ENCODE measurements at regions not wholly inside any gene's neighbourhood (a gene's known extent, or its start where the extent isn't known, plus 50 kb on each side); places are given as distances from the start of the nearest gene placed in this dataset.
"Not testable (repeated sequence)": the region's sequence is repeated elsewhere in the genome, so short reads cannot be mapped to it uniquely, and the experiment has no call there.

DNA sequence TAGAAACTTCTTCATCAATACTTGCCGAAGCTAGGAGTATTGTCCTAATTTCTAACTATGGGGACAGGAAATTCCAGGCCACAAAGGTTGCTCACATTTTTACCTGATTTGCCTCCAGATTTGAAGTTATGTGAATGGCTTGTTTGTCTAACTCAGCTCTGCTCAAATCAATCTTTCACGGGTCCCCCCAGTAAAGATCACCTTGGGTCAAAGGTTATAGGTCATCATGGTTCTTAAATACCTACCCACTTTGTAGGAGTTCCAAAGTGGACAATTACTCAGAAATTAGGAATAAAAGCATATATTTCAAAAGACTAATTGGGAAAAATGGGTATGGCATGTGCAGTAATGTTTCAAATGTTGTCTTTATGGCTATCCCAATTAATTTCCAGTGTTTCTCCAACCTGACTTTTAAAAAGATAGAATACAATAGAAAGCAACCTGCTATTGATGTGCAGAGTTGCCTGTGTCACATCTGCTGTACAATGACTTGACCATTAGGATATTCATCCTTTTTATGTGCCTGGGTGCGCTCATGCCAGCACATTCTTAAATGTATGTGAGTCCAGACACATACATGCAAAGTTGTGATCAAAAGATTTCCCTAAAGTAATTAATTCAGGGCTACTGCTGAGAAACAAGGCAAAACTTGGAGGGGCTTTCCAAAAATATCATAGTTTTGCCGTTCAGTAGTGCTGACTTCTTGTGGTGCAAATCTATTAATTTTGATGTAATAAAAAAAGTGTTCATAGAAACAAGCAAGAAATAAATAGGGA is 126.1 kb downstream of the MYCN start:
- Mint-ChIP-seq H3K36me3 (ENCODE audit: low read depth) (no peaks in the 10 kb centered on the region), H3K9me3 (peaks cover 22% of the 10 kb centered on the region), H3K27me3 (ENCODE audit: low read depth) (no peaks in the 10 kb centered on the region), H3K27ac (no peak overlapping the region), H3K4me1 (ENCODE audit: low read depth) (no peaks in the 10 kb centered on the region), H3K4me3 (ENCODE audit: low read depth) (no peak overlapping the region)
- DNase-seq (ENCODE audit: low spot score): no peak
- intact Hi-C loops (cut with micrococcal nuclease): no loop called here

DNA sequence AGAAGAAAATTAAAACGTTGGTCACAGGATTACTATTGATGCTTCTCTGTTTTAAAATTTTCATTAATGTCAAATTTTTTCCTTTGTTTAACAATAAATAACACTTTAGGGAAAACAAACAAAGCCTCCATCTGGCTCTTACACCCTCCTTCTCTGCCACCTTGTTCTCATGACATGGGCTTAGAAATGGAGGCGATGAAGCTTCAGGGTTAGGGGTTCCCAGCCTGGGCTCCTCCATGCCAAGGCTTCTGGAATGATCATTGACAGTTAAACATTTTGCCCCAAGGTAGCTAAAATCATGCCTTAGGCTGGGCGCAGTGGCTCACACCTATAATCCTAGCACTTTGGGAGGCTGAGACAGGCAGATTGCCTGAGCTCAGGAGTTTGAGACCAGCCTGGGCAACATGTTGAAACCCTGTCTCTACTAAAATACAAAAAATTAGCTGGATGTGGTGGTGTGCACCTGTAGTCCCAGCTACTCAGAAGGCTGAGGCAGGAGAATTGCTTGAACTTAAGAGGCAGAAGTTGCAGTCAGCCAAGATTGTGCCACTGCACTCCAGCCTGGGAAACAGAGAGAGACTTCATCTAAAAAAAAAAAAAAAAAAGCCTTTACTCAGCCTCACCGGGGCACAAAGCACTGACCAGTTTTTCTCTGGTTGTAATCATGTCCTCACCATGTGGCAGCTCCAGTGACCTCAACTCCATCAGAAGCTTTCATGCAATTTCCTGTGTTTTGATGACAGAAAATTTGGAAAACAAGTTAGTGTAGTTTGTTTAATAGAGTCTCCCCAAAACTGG is 125.1 kb downstream of the MYCN start:
- H3K36me3 Mint-ChIP-seq (ENCODE audit: low read depth); H3K27ac Mint-ChIP-seq; DNase-seq (ENCODE audit: low spot score); H3K4me1 Mint-ChIP-seq (ENCODE audit: low read depth); H3K4me3 Mint-ChIP-seq (ENCODE audit: low read depth); intact Hi-C loops (cut with micrococcal nuclease); H3K27me3 Mint-ChIP-seq (ENCODE audit: low read depth): not testable (repeated sequence)
- peaks cover 22% of the 10 kb centered on the region for H3K9me3 Mint-ChIP-seq

DNA sequence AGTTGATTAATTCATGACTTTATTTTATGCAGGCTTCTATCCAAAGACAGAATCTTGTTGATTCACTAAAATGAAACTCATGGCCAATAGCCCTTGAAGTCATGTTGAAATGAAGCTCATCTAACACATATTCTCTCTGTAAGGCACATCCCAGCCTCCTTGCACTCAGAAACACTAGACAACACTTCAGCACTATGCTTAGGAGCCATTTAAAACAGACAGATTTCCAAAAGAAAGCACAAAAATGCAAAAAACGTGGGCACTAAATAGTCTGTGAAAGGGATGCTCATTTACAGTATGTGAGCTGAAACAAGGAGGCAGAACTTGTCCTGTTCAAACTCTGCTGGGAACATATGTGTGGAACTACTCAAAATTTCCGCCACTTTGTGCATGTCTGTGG is 124.4 kb downstream of the MYCN start:
- Mint-ChIP-seq H3K36me3 (ENCODE audit: low read depth) (no peaks in the 10 kb centered on the region), H3K9me3 (peaks cover 22% of the 10 kb centered on the region), H3K4me1 (ENCODE audit: low read depth) (no peaks in the 10 kb centered on the region), H3K27ac (no peak overlapping the region), H3K27me3 (ENCODE audit: low read depth) (no peaks in the 10 kb centered on the region), H3K4me3 (ENCODE audit: low read depth) (no peak overlapping the region)
- intact Hi-C loops (cut with micrococcal nuclease): no loop called here
- no peak for DNase-seq (ENCODE audit: low spot score)

DNA sequence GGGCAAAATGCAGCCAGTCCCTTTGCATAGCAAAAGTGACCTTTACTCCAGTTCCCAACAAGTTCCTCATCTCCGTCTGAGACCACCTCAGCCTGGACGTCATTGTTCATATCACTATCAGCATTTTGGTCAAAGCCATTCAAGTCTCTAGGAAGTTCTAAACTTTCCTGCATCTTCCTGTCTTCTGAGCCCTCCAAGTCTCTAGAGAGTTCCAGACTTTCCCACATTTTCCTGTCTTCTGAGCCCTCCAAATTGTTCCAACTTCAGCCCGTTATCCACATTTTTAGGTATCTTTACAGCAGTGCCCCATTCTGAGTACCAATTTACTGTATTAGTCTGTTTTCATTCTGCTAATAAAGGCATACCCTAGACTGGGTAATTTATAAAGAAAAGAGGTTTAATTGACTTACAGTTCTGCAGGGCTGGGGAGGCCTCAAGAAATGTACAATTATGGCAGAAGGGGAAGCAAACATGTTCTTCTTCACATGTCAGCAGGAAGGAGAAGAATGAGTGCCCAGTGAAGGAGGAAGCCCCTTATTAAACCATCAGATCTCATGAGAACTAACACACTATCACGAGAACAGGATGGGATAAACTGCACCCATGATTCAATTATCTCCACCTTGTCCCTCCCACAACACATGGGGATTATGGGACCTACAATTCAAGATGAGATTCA is 123.7 kb downstream of the MYCN start:
- Mint-ChIP-seq H3K36me3 (ENCODE audit: low read depth) (no peaks in the 10 kb centered on the region), H3K9me3 (peaks cover 22% of the 10 kb centered on the region), H3K27ac (no peak overlapping the region), H3K4me3 (ENCODE audit: low read depth) (no peak overlapping the region), H3K27me3 (ENCODE audit: low read depth) (no peaks in the 10 kb centered on the region), H3K4me1 (ENCODE audit: low read depth) (no peaks in the 10 kb centered on the region)
- intact Hi-C loops (cut with micrococcal nuclease): no loop called here
- no peak for DNase-seq (ENCODE audit: low spot score)

DNA sequence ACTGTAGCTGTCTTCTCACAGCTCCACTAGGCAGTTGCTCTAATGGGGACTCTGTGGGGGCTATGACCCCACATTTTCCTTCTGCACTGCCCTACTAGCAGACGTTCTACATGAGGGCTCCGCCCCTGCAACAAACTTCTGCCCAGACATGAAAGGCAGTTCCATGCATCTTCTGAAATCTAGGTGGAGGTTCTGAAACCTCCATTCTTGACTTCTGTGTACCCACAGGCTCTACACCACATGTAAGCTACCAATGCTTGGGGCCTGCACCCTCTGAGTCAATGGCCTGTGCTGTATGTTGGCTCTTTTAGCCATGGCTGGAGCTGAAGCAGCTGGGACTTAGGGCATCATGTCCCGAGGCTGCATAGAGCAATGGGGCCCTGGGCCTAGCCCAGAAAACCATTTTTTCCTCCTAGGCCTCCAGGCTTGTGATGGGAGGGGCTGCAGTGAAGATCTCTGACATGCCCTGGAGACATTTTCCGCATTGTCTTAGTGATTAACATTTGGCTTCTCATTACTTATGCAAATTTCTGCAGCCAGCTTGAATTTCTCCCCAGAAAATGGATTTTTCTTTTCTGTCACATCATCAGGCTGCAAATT is 123.0 kb downstream of the MYCN start:
- Mint-ChIP-seq H3K27me3 (ENCODE audit: low read depth) (no peaks in the 10 kb centered on the region), H3K4me3 (ENCODE audit: low read depth) (no peak overlapping the region), H3K9me3 (peaks cover 22% of the 10 kb centered on the region), H3K36me3 (ENCODE audit: low read depth) (no peaks in the 10 kb centered on the region), H3K4me1 (ENCODE audit: low read depth) (no peaks in the 10 kb centered on the region), H3K27ac (no peak overlapping the region)
- DNase-seq (ENCODE audit: low spot score): no peak
- intact Hi-C loops (cut with micrococcal nuclease): no loop called here

DNA sequence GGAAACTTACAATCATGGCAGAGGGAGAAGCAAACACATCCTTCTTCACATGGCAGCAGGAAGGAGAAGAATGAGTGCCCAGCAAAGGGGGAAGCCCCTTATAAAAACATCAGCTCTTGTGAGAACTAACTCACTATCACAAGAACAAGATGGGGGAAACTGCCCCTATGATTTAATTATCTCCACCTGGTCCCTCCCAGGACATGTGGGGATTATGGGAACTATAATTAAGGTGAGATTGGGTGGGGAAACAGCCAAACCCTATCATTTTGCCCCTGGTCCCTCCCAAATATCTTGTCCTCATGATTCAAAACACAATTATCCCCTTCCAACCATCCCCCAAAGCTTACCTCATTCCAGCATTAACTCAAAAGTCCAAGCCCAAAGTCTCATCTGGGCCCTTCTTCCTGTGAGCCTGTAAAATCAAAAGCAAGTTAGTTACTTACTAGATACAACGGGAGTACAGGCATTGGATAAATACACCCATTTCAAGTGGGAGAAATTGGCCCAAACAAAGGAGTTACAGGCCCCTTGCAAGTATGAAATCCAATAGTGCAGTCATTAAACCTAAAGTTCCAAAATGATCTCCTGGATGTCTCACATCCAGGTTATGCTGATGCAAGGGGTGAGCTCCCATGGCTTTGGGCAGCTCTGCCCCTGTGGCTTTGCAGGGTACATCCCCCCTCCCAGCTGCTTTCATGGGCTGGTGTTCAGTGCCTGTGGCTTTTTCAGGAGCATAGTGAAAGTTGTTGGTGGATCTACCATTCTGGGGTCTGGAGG is 122.3 kb downstream of the MYCN start:
- intact Hi-C loops (cut with micrococcal nuclease): no loop called here
- no peak overlapping the region for H3K27ac Mint-ChIP-seq

DNA sequence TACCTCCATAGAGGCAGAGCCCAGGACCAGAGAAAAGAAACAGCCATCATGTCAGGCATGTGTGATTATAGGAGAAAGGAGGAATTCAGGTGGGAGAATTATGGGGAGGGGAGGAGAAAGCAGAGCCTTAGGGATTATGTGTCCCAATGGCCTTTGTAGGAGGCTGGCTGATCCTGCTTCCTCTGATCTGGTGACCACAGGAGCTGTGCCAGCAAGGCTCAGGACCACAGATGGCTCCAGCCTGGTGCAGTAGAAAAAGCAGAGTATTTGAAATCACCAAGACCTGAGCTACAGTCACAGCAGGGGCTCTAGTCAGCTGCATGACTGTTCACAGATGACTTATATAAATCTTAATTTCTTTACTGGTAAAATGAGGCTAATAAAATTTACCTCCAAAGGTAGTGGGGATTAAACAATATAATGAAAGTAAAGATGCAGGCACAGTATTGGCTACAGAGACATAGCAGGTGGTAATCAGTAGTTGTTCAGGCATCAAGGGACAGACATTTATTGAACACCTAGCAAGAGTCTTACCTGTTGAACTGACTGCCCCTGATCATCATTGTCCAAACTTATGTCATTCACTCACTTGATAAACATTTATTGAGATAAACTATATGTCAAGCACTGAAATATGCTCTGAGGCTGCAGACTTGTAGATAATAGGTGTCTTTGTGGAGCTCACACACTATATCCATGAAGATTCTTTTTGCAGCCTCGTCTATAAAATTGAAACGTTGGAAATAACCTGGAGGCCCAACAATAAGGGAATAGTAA is 121.3 kb downstream of the MYCN start:
- Mint-ChIP-seq H3K27me3 (ENCODE audit: low read depth) (no peaks in the 10 kb centered on the region), H3K4me3 (ENCODE audit: low read depth) (no peak overlapping the region), H3K4me1 (ENCODE audit: low read depth) (no peaks in the 10 kb centered on the region), H3K36me3 (ENCODE audit: low read depth) (no peaks in the 10 kb centered on the region), H3K27ac (no peak overlapping the region), H3K9me3 (peaks cover 22% of the 10 kb centered on the region)
- intact Hi-C loops (cut with micrococcal nuclease): no loop called here
- DNase-seq (ENCODE audit: low spot score): no peak

More for the DNA sequence above, 122.3 kb downstream of the MYCN start:
- Mint-ChIP-seq H3K9me3 (peaks cover 22% of the 10 kb centered on the region), H3K27me3 (ENCODE audit: low read depth) (no peaks in the 10 kb centered on the region), H3K36me3 (ENCODE audit: low read depth) (no peaks in the 10 kb centered on the region), H3K4me1 (ENCODE audit: low read depth) (no peaks in the 10 kb centered on the region), H3K4me3 (ENCODE audit: low read depth) (no peak overlapping the region)
- no peak for DNase-seq (ENCODE audit: low spot score)

DNA sequence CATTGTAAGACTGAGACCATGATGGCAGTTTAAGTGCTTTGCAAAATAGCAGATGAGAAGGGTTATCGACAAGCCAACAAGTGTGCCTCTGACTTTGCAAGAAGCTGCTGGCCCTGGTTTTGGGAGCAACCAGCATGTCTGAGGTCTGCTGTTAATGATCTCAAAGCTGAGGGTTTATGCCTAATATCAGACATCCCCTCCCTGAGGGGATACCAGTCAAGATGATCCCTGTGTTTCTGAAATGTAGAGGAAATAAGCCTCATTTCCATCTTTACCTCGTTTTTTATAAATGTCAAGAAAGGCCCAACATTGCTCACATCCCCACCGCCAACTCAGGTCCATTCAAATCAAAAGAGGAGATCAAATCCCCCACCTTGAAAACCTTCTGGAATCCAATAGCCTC is 120.6 kb downstream of the MYCN start:
- no peaks in the 10 kb centered on the region for H3K36me3 Mint-ChIP-seq (ENCODE audit: low read depth)
- no peaks in the 10 kb centered on the region for H3K27me3 Mint-ChIP-seq (ENCODE audit: low read depth)
- H3K9me3 Mint-ChIP-seq: peaks cover 22% of the 10 kb centered on the region
- no peak for DNase-seq (ENCODE audit: low spot score)
- no peaks in the 10 kb centered on the region for H3K4me1 Mint-ChIP-seq (ENCODE audit: low read depth)
- H3K4me3 Mint-ChIP-seq (ENCODE audit: low read depth): no peak overlapping the region
- no peak overlapping the region for H3K27ac Mint-ChIP-seq
- intact Hi-C loops (cut with micrococcal nuclease): no loop called here

DNA sequence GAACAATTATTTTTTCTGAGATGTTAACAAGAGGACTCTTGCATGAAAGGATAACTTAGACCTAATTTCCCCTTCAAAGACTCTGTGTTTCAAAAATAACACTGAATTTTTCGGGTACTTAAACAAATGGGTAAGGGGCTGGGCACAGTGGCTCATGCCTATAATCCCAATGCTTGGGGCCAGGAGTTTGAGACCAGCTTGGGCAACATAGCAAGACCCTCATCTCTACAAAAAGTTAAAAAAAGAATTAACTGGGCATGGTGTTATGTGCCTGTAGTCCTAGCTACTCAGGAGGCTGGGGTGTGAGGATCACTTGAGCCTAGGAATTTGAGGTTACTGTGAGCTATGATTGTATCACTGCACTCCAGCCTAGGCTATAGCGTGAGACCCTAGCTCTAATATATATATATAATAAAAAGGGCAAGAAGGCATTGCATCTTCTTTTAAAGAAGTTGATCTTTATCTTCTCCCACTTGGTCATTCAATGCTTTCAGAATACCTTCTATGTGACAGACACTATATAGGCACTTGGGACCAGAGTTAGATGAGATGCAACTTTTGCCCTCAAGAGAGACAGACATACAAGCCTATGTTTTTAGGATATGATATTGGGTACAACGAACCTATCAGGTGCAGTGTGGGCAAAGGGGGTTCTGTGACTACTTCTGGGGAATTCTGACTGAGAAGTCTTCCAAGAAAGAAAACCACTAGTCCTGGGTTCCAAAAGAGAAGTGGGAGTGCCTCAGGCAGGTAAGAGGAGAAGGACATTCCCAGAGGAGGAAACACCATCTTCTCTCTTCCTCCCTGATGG is 120.0 kb downstream of the MYCN start:
- intact Hi-C loops (cut with micrococcal nuclease): no loop called here
- Mint-ChIP-seq H3K9me3 (peaks cover 22% of the 10 kb centered on the region), H3K4me1 (ENCODE audit: low read depth) (no peaks in the 10 kb centered on the region), H3K36me3 (ENCODE audit: low read depth) (no peaks in the 10 kb centered on the region), H3K27me3 (ENCODE audit: low read depth) (no peaks in the 10 kb centered on the region), H3K27ac (no peak overlapping the region), H3K4me3 (ENCODE audit: low read depth) (no peak overlapping the region)
- DNase-seq (ENCODE audit: low spot score): no peak

DNA sequence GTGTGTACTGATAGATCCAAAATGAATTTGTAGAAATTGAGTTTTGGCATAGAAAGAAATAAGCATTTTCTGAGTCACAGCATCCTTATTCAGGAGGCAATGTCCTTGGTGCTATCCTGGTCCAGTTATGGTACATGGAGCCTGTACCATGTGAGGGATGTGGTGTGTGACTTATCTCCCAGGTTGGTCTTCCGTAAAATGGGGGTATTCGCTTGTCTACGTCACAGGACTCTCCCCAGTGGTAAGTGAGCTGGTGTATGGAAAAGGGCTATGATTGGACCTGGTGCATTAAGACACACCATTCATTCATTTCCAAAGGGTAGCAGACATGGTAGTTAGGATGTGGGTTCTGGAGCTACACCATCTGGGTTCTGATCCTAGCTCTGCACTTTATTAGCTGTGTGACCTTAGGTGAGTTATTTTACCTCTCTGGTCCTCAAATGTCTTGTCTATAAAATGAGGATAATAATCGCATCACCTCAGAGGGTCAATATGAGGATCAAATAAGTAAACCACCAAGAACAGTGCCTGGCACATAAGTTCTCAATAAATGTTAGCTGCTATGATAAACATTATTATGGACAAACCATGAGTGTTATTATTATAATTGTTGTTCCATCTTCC is 119.2 kb downstream of the MYCN start:
- Mint-ChIP-seq H3K27ac (no peak overlapping the region), H3K9me3 (peaks cover 18% of the 10 kb centered on the region), H3K36me3 (ENCODE audit: low read depth) (no peaks in the 10 kb centered on the region), H3K4me3 (ENCODE audit: low read depth) (no peak overlapping the region), H3K4me1 (ENCODE audit: low read depth) (no peaks in the 10 kb centered on the region), H3K27me3 (ENCODE audit: low read depth) (no peaks in the 10 kb centered on the region)
- intact Hi-C loops (cut with micrococcal nuclease): no loop called here
- no peak for DNase-seq (ENCODE audit: low spot score)

Measured in activated T-helper 2 cell treated with anti-CD3 and anti-CD28 coated beads, Interferon-gamma antibody, Interleukin-2, Interleukin-4, amounts not matched to agents 10 μg/mL and 5 μg/mL and 100 μg/mL, durations not matched to agents 14 hours and 24 hours and 36 hours (primary cell).